ENCODE measurements at regions not wholly inside any gene's neighbourhood (a gene's known extent, or its start where the extent isn't known, plus 50 kb on each side); places are given as distances from the start of the nearest gene placed in this dataset.

GRCh38 chr11:24289301-24289700 is 207.6 kb upstream of the LUZP2 start:
- DNase-seq (ENCODE audit: insufficient read length, low spot score) (no peak), FAIRE-seq (no peak)

DNA sequence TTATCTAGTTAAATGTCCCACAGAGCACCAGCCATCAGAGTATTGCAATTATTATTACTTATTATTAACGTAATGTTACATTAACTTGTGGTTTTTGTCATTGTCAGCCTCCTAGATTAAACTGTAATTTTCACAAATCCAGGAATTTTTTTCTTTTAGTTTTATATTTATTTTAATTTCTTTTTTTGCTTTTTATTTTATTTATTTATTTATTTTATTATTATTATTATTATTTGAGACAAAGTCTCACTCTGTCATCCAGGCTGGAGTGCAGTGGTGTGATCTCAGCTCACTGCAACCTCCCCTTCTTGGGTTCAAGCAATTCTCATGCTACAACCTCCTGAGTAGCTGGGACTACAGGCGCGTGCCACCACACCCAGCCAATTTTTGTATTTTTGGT is 202.9 kb upstream of the LUZP2 start:
- no peak for FAIRE-seq
- DNase-seq (ENCODE audit: insufficient read length, low spot score) = no peak

- DNase-seq (ENCODE audit: insufficient read length, low spot score) (peak; percentile 10), FAIRE-seq (no peak)
These were observed 201.5 kb upstream of the LUZP2 start for GRCh38 chr11:24295360-24295759.

GRCh38 chr11:24297461-24297860 is 199.4 kb upstream of the LUZP2 start:
- FAIRE-seq = no peak
- DNase-seq (ENCODE audit: insufficient read length, low spot score) = no peak

DNA sequence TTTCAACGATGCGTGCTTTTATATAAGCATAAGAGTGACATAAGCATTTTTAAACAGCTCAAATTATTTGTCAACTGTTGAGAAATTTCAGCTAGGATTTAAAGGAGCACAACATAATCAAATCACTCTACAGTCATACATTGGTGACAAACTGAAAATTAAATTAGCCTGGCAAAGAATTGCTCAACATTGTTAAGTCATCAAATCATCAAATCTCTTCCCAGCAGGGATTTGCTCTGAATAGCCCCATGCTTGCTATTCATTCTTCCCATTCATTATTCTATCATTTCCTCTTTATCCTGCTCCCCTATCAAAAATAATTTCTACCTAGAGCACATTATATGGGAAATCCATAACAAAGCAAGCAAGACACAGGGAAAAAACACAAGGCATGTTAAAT is 198.7 kb upstream of the LUZP2 start:
- DNase-seq (ENCODE audit: insufficient read length, low spot score) (no peak), FAIRE-seq (no peak)

DNA sequence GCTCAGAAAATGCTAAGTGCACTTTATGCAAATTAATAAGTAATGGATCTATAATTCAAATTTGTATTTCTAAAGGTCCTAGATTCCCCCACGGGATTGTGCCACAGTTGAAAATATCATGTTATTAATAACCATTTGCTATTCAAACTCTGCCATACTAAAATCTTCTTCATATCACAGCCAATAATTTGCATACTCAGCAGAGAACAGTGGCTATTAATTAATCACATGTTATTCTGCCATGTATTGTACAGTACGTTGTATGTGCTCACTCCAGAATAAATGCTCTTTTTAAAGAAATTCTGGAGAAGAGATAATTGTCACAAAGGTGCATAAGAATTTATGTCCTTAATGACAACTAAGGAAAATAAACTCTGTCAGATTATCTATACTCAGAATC is 184.9 kb upstream of the LUZP2 start:
- DNase-seq (ENCODE audit: insufficient read length, low spot score) (no peak), FAIRE-seq (no peak)

DNA sequence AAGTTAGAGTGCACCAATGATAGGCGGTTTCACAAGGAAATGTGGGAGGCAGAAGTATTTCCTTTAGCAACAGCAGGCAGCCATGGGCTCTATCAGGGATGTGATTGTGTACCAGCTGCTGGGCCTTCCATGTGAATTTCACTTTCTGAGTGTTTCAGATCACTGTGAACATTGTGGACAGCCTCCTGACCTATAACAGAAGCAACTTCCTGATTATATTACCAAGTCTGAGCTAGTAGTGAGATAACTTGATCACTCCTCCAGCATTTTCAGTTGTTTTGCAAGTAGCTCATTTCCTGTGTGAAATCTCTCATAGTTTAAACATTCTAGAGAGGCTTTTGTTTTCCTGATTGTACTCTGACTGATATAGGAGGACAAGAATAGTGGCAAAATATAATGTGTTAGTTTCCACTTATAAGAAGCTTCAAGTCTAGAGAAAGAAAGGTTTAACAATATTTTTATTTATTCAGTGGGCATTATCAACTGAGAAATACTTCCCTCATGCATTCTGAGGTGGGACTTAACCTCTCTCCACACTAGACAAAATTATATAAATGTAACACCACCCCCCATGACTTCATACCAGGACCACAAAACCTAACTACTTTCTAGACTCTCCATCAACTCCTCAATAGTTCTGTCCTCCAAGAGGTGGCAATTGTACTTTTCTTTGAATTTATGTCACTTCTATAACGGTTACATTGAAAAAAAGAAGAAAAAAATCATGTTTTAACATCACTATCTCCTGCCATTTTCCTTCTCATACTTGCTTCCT is 184.2 kb upstream of the LUZP2 start:
- no peak for FAIRE-seq
- DNase-seq (ENCODE audit: insufficient read length, low spot score) = no peak

GRCh38 chr11:24321229-24321628 is 175.6 kb upstream of the LUZP2 start:
- FAIRE-seq = no peak
- DNase-seq (ENCODE audit: insufficient read length, low spot score) = no peak

GRCh38 chr11:24324211-24324610 is 172.6 kb upstream of the LUZP2 start:
- DNase-seq (ENCODE audit: insufficient read length, low spot score) = no peak
- no peak for FAIRE-seq

DNA sequence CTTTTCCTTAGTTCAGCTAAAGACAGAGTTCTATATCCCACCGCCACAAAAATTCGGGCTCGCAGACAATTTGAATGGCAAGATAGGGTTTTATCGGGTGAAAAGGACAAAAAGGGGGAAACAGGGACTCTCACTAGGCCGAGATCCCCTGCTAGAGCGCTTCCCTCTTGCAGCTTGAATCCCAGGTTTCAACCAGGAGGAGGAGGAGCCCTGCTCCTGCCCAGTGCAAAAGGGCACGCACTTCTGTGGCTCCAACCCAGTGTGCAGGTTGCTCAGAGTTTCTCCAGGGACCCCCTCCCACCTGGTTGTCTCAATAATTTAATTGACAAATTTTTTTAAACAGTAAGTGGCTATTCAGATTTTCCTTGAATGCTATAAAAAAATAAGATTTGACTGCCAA is 152.6 kb upstream of the LUZP2 start:
- DNase-seq (ENCODE audit: insufficient read length, low spot score) = no peak
- no peak for FAIRE-seq

DNA sequence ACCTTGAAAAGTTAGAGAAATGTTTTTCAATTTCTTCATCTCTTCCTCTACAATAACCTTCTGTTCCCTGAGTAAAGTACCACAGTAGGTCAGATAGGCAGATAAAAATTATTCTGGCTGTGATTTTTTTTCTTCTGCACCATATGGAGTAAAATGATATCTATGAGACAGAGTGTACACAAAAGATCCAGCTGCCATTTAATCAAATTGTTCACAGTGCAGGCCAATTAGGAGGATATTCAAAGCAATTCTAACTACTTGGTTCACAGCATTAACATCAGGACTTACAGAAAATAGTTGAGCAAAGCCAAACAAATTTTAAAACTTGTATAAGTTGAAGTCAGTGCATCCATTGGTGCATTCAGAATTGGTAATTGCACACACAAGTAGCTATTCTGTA is 147.9 kb upstream of the LUZP2 start:
- DNase-seq (ENCODE audit: insufficient read length, low spot score) (no peak), FAIRE-seq (no peak)

GRCh38 chr11:24351179-24351578 is 145.7 kb upstream of the LUZP2 start:
- FAIRE-seq (no peak), DNase-seq (ENCODE audit: insufficient read length, low spot score) (no peak)

GRCh38 chr11:24356501-24356900 is 140.4 kb upstream of the LUZP2 start:
- DNase-seq (ENCODE audit: insufficient read length, low spot score) = no peak
- no peak for FAIRE-seq

- no peak for FAIRE-seq
- DNase-seq (ENCODE audit: insufficient read length, low spot score) = no peak
These were observed 139.0 kb upstream of the LUZP2 start for GRCh38 chr11:24357620-24358410.

- FAIRE-seq (no peak), DNase-seq (ENCODE audit: insufficient read length, low spot score) (no peak)
These were observed 124.4 kb upstream of the LUZP2 start for GRCh38 chr11:24372491-24372890.

DNA sequence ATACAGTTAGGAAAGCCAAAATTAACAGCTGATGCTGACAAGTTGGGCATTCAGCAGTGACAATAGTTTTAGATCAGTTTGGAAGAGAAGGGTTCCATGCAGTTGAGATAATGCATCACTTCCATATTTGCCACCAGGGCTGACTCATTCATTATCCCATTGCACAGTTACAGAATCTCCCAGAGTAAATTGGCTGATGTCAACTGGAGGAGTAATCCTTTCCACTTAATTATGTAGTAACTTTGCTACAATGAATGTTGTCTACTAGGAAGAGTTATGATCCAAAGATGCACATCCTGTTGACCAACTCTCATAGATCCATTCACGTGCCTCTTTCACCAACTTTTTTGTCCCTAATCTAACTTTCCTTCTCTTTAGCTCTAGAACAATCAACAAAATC is 123.3 kb upstream of the LUZP2 start:
- FAIRE-seq = no peak
- no peak for DNase-seq (ENCODE audit: insufficient read length, low spot score)

DNA sequence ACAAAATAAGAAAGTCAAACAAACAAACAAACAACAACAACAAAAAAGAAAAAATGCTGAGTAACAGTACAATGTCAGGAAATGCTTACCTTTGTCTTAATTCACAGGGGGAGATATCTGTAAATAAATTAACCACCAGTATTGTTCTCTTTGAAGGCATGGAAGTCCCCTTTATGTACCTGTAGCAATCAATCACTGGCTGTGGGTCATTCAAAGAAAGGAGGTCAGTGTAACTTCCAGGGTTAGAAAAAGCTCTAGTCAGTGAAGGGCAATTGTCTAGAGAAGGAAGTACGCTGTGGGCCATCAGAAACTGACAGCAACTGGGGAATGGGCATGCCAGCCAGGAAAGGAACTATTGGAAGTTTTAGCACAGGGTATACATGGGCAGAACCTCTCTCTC is 121.5 kb upstream of the LUZP2 start:
- FAIRE-seq (no peak), DNase-seq (ENCODE audit: insufficient read length, low spot score) (no peak)

DNA sequence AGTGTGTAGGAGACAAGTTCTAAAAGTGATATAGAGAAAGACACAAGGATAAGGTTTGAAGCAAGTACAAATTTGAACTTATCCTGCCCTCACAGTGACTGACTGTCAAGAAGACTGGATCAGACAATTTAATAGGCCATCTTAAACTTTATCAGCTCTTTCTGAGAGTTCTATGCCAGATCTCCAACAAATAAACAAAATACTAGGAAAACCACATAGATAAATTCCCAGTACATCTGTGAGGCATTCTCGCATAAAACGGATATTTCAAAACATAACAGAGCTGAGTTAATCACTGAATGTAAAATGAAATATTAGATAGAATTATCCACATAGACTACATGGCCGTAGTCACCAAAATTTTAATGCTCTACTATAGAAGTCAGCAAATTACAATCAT is 120.9 kb upstream of the LUZP2 start:
- FAIRE-seq (no peak), DNase-seq (ENCODE audit: insufficient read length, low spot score) (no peak)

DNA sequence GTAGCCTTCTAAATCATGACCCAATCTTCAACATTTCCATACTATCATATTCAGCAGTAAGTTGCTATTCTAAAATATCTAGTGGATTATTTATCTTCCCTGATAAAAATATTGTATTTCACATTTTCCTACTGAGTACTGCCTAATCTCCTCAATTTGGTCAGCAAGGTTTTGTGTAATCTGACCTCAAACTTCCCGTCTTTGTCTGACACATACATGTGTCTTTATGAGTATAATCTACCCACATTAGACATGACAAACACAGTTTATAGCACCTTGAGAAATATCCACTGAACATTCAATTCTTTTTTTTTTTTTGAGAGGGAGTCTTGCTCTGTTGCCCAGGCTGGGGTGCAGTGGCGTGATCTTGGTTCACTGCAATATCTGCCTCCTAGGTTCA is 113.7 kb upstream of the LUZP2 start:
- FAIRE-seq = no peak
- DNase-seq (ENCODE audit: insufficient read length, low spot score) = no peak

- FAIRE-seq = no peak
- no peak for DNase-seq (ENCODE audit: insufficient read length, low spot score)
These were observed 112.6 kb upstream of the LUZP2 start for GRCh38 chr11:24384240-24384639.

- no peak for FAIRE-seq
- peak; percentile 2 for DNase-seq (ENCODE audit: insufficient read length, low spot score)
These were observed 110.1 kb upstream of the LUZP2 start for GRCh38 chr11:24386546-24387397.
